ENCODE measurements at regions not wholly inside any gene's neighbourhood (a gene's known extent, or its start where the extent isn't known, plus 50 kb on each side); places are given as distances from the start of the nearest gene placed in this dataset.

DNA sequence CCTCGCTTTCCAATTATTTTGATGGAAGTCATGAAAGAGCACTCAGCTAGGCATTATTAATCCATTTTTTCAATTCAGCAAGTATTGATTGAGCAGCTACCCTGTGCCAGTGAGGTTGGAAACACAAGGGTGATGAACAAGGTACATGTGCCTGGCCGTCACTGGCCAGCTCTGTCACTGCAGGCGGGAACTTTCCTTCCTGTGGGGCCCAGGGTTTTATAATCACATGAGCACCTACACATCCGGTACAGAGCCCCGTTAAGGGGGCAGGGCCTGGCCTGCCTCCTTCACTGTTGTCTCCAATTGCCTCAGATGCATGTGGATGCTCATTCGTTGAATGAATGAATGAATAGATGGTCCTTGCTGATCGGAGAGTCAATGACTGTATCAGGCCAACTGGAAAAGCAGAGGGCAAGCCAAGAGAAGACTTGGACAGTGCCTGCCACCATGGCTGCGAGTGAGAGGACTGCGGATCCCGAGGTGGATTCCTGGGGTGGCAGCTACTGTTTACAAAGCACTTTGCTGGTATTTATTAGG is 55.9 kb upstream of the KCNMB1 start:
- no peaks in the 10 kb centered on the region for H3K36me3 ChIP-seq (ENCODE audit: control insufficient read depth in 2 of 3, insufficient read depth in 3 of 3, low read length in 3 of 3)

GRCh38 chr5:170444181-170444580 is 55.0 kb upstream of the KCNMB1 start:
- Histone ChIP-seq H3K36me3 (ENCODE audit: control insufficient read depth in 2 of 3, insufficient read depth in 3 of 3, low read length in 3 of 3) (no peaks in the 10 kb centered on the region), H3K4me3 (ENCODE audit: low read length) (no peak overlapping the region), H3K4me1 (ENCODE audit: control insufficient read depth in 2 of 2, insufficient read depth in 2 of 2, low read length in 2 of 2) (no peaks in the 10 kb centered on the region), H3K27ac (ENCODE audit: low read depth, low read length) (no peak overlapping the region), H3K9me3 (ENCODE audit: control insufficient read depth in 2 of 3, low read length in 3 of 3) (no peaks in the 10 kb centered on the region), H3K27me3 (ENCODE audit: control insufficient read depth in 2 of 2, insufficient read depth in 2 of 2, low read length in 2 of 2) (no peaks in the 10 kb centered on the region)
- CTCF ChIA-PET, result interaction anchor here (1.4 kb wide), 1 partner anchor 9 kb away, joined by 3 read pairs; no protein-coding TSS in a partner anchor
- no peak for ATAC-seq
- H3K4me1 Mint-ChIP-seq, result peaks cover 0 to 5% (median 0%) of the 10 kb centered on the region in 7 donors
- DNase-seq, result no peak
- POLR2A ChIA-PET, result no interaction called here
- intact Hi-C loops (cut with micrococcal nuclease), result no loop called here
- peaks cover 0 to 5% (median 0%) of the 10 kb centered on the region in 5 donors for H3K27me3 Mint-ChIP-seq
- peaks cover 0 to 4% (median 0%) of the 10 kb centered on the region in 11 donors for H3K9me3 Mint-ChIP-seq
- H3K4me3 Mint-ChIP-seq, result no peak overlapping the region
- peaks cover 0 to 3% (median 0%) of the 10 kb centered on the region in 5 donors for H3K36me3 Mint-ChIP-seq
- no peak overlapping the region for H3K27ac Mint-ChIP-seq

More for the DNA sequence above, 55.9 kb upstream of the KCNMB1 start:
- Histone ChIP-seq H3K4me1 (ENCODE audit: control insufficient read depth in 2 of 2, insufficient read depth in 2 of 2, low read length in 2 of 2) (no peaks in the 10 kb centered on the region), H3K4me3 (ENCODE audit: low read length) (no peak overlapping the region), H3K9me3 (ENCODE audit: control insufficient read depth in 2 of 3, low read length in 3 of 3) (no peaks in the 10 kb centered on the region), H3K27me3 (ENCODE audit: control insufficient read depth in 2 of 2, insufficient read depth in 2 of 2, low read length in 2 of 2) (no peaks in the 10 kb centered on the region), H3K27ac (ENCODE audit: low read depth, low read length) (no peak overlapping the region)
- H3K27ac Mint-ChIP-seq, result no peak overlapping the region
- H3K4me3 Mint-ChIP-seq, result no peak overlapping the region
- H3K9me3 Mint-ChIP-seq, result peaks cover 0 to 4% (median 0%) of the 10 kb centered on the region in 11 donors
- ChIA-PET CTCF (interaction anchor here (1.4 kb wide), 1 partner anchor 10 kb away, joined by 3 read pairs; no protein-coding TSS in a partner anchor), POLR2A (no interaction called here)
- peaks cover 0 to 3% (median 0%) of the 10 kb centered on the region in 5 donors for H3K36me3 Mint-ChIP-seq
- no peak for DNase-seq
- H3K27me3 Mint-ChIP-seq, result peaks cover 0 to 5% (median 0%) of the 10 kb centered on the region in 5 donors
- intact Hi-C loops (cut with micrococcal nuclease), result no loop called here
- no peak for ATAC-seq
- H3K4me1 Mint-ChIP-seq, result peaks cover 0 to 5% (median 0%) of the 10 kb centered on the region in 7 donors

GRCh38 chr5:170443624-170444023 is 54.5 kb upstream of the KCNMB1 start:
- Mint-ChIP-seq H3K27me3 (peaks cover 0 to 5% (median 0%) of the 10 kb centered on the region in 5 donors), H3K27ac (no peak overlapping the region), H3K9me3 (peaks cover 0 to 4% (median 0%) of the 10 kb centered on the region in 11 donors), H3K36me3 (peaks cover 0 to 3% (median 0%) of the 10 kb centered on the region in 5 donors), H3K4me1 (peaks cover 0 to 5% (median 0%) of the 10 kb centered on the region in 7 donors), H3K4me3 (no peak overlapping the region)
- H3K9me3 ChIP-seq (ENCODE audit: control insufficient read depth in 2 of 3, low read length in 3 of 3), result no peaks in the 10 kb centered on the region
- POLR2A ChIA-PET, result no interaction called here
- no peak for DNase-seq
- no peaks in the 10 kb centered on the region for H3K4me1 ChIP-seq (ENCODE audit: control insufficient read depth in 2 of 2, insufficient read depth in 2 of 2, low read length in 2 of 2)
- intact Hi-C loops (cut with micrococcal nuclease), result no loop called here
- no peaks in the 10 kb centered on the region for H3K27me3 ChIP-seq (ENCODE audit: control insufficient read depth in 2 of 2, insufficient read depth in 2 of 2, low read length in 2 of 2)
- no peak overlapping the region for H3K4me3 ChIP-seq (ENCODE audit: low read length)
- H3K27ac ChIP-seq (ENCODE audit: low read depth, low read length), result no peak overlapping the region
- no peaks in the 10 kb centered on the region for H3K36me3 ChIP-seq (ENCODE audit: control insufficient read depth in 2 of 3, insufficient read depth in 3 of 3, low read length in 3 of 3)
- no peak for ATAC-seq
- CTCF ChIA-PET, result interaction anchor here (0.6 kb wide), 1 partner anchor 98 kb away, joined by 3 read pairs; no protein-coding TSS in a partner anchor

GRCh38 chr5:170442921-170443320 is 53.8 kb upstream of the KCNMB1 start:
- no peak for ATAC-seq
- no peak for DNase-seq
- POLR2A ChIA-PET, result no interaction called here

DNA sequence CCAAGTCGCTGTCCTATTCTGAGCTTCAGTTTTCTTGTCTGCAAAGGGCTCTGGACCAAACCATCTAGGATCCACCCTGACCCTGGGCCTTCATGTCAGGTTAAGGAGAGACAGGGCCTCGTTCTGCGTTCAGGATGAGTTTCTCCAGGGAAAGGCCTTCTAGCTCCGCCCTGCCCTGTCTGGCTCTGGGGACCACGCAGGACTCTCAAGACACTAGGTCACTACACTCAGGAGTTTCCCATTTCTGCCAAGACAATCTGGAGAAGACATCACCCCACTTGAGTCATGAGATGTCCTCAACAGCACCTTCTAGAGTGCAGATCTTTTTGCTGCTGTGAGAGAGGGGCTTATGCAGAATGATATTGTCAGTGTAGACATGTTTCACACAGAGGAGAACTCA is 53.2 kb upstream of the KCNMB1 start:
- ATAC-seq (no peak), DNase-seq (no peak)
- ChIA-PET CTCF (interaction anchor here (0.7 kb wide), 1 partner anchor 12 kb away, joined by 3 read pairs; no protein-coding TSS in a partner anchor), POLR2A (no interaction called here)
- Histone ChIP-seq H3K27me3 (ENCODE audit: control insufficient read depth in 2 of 2, insufficient read depth in 2 of 2, low read length in 2 of 2) (no peaks in the 10 kb centered on the region), H3K36me3 (ENCODE audit: control insufficient read depth in 2 of 3, insufficient read depth in 3 of 3, low read length in 3 of 3) (no peaks in the 10 kb centered on the region), H3K27ac (ENCODE audit: low read depth, low read length) (no peak overlapping the region), H3K9me3 (ENCODE audit: control insufficient read depth in 2 of 3, low read length in 3 of 3) (no peaks in the 10 kb centered on the region), H3K4me3 (ENCODE audit: low read length) (no peak overlapping the region), H3K4me1 (ENCODE audit: control insufficient read depth in 2 of 2, insufficient read depth in 2 of 2, low read length in 2 of 2) (no peaks in the 10 kb centered on the region)
- Mint-ChIP-seq H3K27me3 (no peaks in the 10 kb centered on the region), H3K9me3 (peaks cover 0 to 1% (median 0%) of the 10 kb centered on the region in 11 donors), H3K36me3 (no peaks in the 10 kb centered on the region), H3K4me1 (peaks cover 0 to 5% (median 0%) of the 10 kb centered on the region in 7 donors), H3K4me3 (no peak overlapping the region), H3K27ac (no peak overlapping the region)
- intact Hi-C loops (cut with micrococcal nuclease), result no loop called here

More at GRCh38 chr5:170442921-170443320, 53.8 kb upstream of the KCNMB1 start:
- Histone ChIP-seq H3K36me3 (ENCODE audit: control insufficient read depth in 2 of 3, insufficient read depth in 3 of 3, low read length in 3 of 3) (no peaks in the 10 kb centered on the region), H3K9me3 (ENCODE audit: control insufficient read depth in 2 of 3, low read length in 3 of 3) (no peaks in the 10 kb centered on the region), H3K4me1 (ENCODE audit: control insufficient read depth in 2 of 2, insufficient read depth in 2 of 2, low read length in 2 of 2) (no peaks in the 10 kb centered on the region), H3K27me3 (ENCODE audit: control insufficient read depth in 2 of 2, insufficient read depth in 2 of 2, low read length in 2 of 2) (no peaks in the 10 kb centered on the region), H3K27ac (ENCODE audit: low read depth, low read length) (no peak overlapping the region), H3K4me3 (ENCODE audit: low read length) (no peak overlapping the region)
- CTCF ChIA-PET, result no interaction called here
- intact Hi-C loops (cut with micrococcal nuclease), result no loop called here
- Mint-ChIP-seq H3K4me3 (no peak overlapping the region), H3K27me3 (peaks cover 0 to 3% (median 0%) of the 10 kb centered on the region in 5 donors), H3K27ac (peak overlapping the region in 1 of 9 donors; percentile 71), H3K36me3 (peaks cover 0 to 2% (median 0%) of the 10 kb centered on the region in 5 donors), H3K4me1 (peaks cover 0 to 5% (median 0%) of the 10 kb centered on the region in 7 donors), H3K9me3 (peaks cover 0 to 2% (median 0%) of the 10 kb centered on the region in 11 donors)

GRCh38 chr5:170441393-170441784 is 52.2 kb upstream of the KCNMB1 start:
- Histone ChIP-seq H3K27ac (ENCODE audit: low read depth, low read length) (no peak overlapping the region), H3K27me3 (ENCODE audit: control insufficient read depth in 2 of 2, insufficient read depth in 2 of 2, low read length in 2 of 2) (no peaks in the 10 kb centered on the region), H3K4me1 (ENCODE audit: control insufficient read depth in 2 of 2, insufficient read depth in 2 of 2, low read length in 2 of 2) (no peaks in the 10 kb centered on the region), H3K36me3 (ENCODE audit: control insufficient read depth in 2 of 3, insufficient read depth in 3 of 3, low read length in 3 of 3) (no peaks in the 10 kb centered on the region), H3K9me3 (ENCODE audit: control insufficient read depth in 2 of 3, low read length in 3 of 3) (no peaks in the 10 kb centered on the region), H3K4me3 (ENCODE audit: low read length) (no peak overlapping the region)
- peaks cover 0 to 1% (median 0%) of the 10 kb centered on the region in 11 donors for H3K9me3 Mint-ChIP-seq
- H3K36me3 Mint-ChIP-seq, result no peaks in the 10 kb centered on the region
- H3K4me3 Mint-ChIP-seq, result no peak overlapping the region
- DNase-seq (no peak), ATAC-seq (no peak)
- POLR2A ChIA-PET, result no interaction called here
- CTCF ChIA-PET, result interaction anchor here (0.6 kb wide), 1 partner anchor 729 kb away, joined by 3 read pairs; no protein-coding TSS in a partner anchor
- intact Hi-C loops (cut with micrococcal nuclease), result no loop called here
- peak overlapping the region in 1 of 9 donors; percentile 11 for H3K27ac Mint-ChIP-seq
- H3K27me3 Mint-ChIP-seq, result no peaks in the 10 kb centered on the region
- H3K4me1 Mint-ChIP-seq, result peaks cover 0 to 5% (median 0%) of the 10 kb centered on the region in 7 donors
